Smooth muscle cell (in vitro differentiated cells): ENCODE measurements at regions not wholly inside any gene's neighbourhood (a gene's known extent, or its start where the extent isn't known, plus 50 kb on each side); places are given as distances from the start of the nearest gene placed in this dataset.
"Not testable (repeated sequence)": the region's sequence is repeated elsewhere in the genome, so short reads cannot be mapped to it uniquely, and the experiment has no call there.

Experiments
- DNase-seq: peaks from one replicate; lab custom pipeline; 2025; ENCODE audit not compliant: unreplicated experiment; lab: John Stamatoyannopoulos, UW
- H2AFZ ChIP-seq: fragments of 200-600 bp; sonication (generic); 2 replicates; pipeline ENCODE4 v1.6.0; 2016; ENCODE audit warnings: antibody characterized with exemption, low read depth, mild to moderate bottlenecking
- H3F3A ChIP-seq: fragments of 200-600 bp; sonication (generic); 2 replicates; pipeline ENCODE4 v1.6.0; 2017; ENCODE audit warnings: antibody characterized with exemption, low read depth
- H3K27ac ChIP-seq: fragments of 200-600 bp; sonication (generic); 2 replicates; pipeline ENCODE4 v1.5.1; 2016; ENCODE audit warnings: low read depth, mild to moderate bottlenecking
- H3K27me3 ChIP-seq: fragments of 200-600 bp; sonication (generic); 2 replicates; pipeline ENCODE4 v1.6.1; 2016; ENCODE audit warnings: low read depth, mild to moderate bottlenecking
- H3K36me3 ChIP-seq: fragments of 200-600 bp; sonication (generic); 2 replicates; pipeline ENCODE4 v1.5.1; 2016; ENCODE audit warnings: low read depth
- H3K4me1 ChIP-seq: fragments of 200-600 bp; sonication (generic); 2 replicates; pipeline ENCODE4 v1.5.1; 2016; ENCODE audit warnings: low read depth
- H3K4me2 ChIP-seq: fragments of 200-600 bp; sonication (generic); 2 replicates; pipeline ENCODE4 v1.6.0; 2016; ENCODE audit warnings: mild to moderate bottlenecking
- H3K4me3 ChIP-seq: fragments of 200-600 bp; sonication (generic); 2 replicates; pipeline ENCODE4 v1.5.1; 2016; ENCODE audit warnings: mild to moderate bottlenecking
- H3K79me2 ChIP-seq: fragments of 200-600 bp; sonication (generic); 2 replicates; pipeline ENCODE4 v1.6.0; 2016; ENCODE audit warnings: low read depth, mild to moderate bottlenecking
- H3K9ac ChIP-seq: fragments of 200-600 bp; sonication (generic); 2 replicates; pipeline ENCODE4 v1.6.0; 2016; ENCODE audit warnings: low read depth
- H3K9me3 ChIP-seq: fragments of 200-600 bp; sonication (generic); replicated peaks from 2 replicates; pipeline ENCODE4 v1.5.1; 2016; ENCODE audit warnings: low read depth
- H4K20me1 ChIP-seq: fragments of 200-600 bp; sonication (generic); 2 replicates; pipeline ENCODE4 v1.6.0; 2016; ENCODE audit warnings: low read depth
- WGBS: methylation state at CpG from one replicate; pipeline ENCODE4 v1.1.7; 2016; ENCODE audit warnings: low lambda C conversion rate; 5-methylcytosine and 5-hydroxymethylcytosine counted together
- TF ChIP-seq, protein P1 (sequence below): fragments of 200-600 bp; sonication (generic); IDR thresholded peaks from 2 replicates; pipeline ENCODE4 v1.5.1; 2017; ENCODE audit warnings: borderline replicate concordance, mild to moderate bottlenecking, antibody characterized with exemption; ENCODE audit not compliant: insufficient read depth, poor library complexity, severe bottlenecking

DNA sequence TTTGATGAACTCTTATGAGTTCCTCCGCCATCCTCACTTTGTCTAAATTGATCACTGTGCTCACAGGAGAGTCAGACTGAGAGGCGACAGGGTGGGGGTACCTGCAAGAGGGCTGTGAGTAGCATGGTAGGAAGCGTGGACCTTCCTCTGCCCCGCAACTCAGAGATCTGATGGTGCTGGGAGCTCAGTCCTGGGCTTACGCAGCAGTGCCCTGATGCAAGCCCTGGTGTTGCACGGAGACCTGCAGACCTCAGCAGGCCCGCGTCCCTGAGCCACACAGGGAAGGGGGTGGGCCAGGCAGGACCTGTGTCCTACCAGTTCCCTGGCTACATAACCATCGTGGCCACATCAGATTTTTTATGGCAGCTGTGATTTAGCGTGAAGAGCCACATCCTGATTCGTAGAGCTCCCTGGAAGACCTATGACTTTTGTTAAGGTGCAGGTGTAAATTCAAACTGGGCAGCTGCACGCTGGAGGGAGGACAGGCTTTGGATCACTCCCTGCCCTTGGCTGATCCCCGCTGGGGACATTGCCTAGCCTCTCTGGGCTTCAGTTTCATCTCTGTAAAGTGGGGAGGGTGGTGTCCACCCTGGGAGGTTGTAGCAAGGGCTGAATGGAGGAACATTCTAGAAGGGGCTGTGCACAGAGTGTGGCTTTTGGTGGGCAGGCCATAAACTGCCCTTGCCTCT, 176.1 kb downstream of the KLF13 start:
- H3K9ac ChIP-seq, result no peak overlapping the region
- no peaks in the 10 kb centered on the region for H3K27me3 ChIP-seq
- DNase-seq, result no peak
- H3K79me2 ChIP-seq, result no peaks in the 10 kb centered on the region
- WGBS, result 93% methylated on average over 13 of the region's 13 CpGs
- no peak overlapping the region for H3K4me3 ChIP-seq
- H3K4me1 ChIP-seq, result no peaks in the 10 kb centered on the region
- no peak overlapping the region for H2AFZ ChIP-seq
- no peak overlapping the region for H3K4me2 ChIP-seq
- TF ChIP-seq, protein P1, sequence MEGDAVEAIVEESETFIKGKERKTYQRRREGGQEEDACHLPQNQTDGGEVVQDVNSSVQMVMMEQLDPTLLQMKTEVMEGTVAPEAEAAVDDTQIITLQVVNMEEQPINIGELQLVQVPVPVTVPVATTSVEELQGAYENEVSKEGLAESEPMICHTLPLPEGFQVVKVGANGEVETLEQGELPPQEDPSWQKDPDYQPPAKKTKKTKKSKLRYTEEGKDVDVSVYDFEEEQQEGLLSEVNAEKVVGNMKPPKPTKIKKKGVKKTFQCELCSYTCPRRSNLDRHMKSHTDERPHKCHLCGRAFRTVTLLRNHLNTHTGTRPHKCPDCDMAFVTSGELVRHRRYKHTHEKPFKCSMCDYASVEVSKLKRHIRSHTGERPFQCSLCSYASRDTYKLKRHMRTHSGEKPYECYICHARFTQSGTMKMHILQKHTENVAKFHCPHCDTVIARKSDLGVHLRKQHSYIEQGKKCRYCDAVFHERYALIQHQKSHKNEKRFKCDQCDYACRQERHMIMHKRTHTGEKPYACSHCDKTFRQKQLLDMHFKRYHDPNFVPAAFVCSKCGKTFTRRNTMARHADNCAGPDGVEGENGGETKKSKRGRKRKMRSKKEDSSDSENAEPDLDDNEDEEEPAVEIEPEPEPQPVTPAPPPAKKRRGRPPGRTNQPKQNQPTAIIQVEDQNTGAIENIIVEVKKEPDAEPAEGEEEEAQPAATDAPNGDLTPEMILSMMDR, result no peak
- H3K9me3 ChIP-seq, result no peaks in the 10 kb centered on the region
- H3K27ac ChIP-seq, result no peak overlapping the region
- H3K36me3 ChIP-seq, result no peaks in the 10 kb centered on the region
- H3F3A ChIP-seq, result no peaks in the 10 kb centered on the region
- H4K20me1 ChIP-seq, result no peaks in the 10 kb centered on the region

DNA sequence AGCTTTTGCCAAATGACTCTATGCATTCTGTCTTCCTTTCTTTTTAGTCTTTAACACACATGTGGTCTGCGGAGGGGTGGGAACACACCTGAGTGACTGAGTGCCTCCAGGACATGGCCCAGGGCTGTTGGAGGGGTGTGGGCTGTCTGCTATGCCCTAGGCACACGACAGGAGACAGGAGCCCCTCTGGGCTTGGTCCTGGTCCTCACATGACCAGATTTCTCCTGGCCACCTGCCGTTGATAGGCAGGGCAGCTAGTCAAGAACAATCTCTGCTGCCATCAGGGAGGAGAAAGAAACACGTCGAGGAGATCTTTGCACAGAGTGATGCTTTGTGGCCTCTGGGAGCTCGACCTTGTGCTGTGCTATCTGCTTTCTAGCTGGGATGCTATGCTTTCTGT, 176.6 kb downstream of the KLF13 start:
- TF ChIP-seq, protein P1, result no peak

DNA sequence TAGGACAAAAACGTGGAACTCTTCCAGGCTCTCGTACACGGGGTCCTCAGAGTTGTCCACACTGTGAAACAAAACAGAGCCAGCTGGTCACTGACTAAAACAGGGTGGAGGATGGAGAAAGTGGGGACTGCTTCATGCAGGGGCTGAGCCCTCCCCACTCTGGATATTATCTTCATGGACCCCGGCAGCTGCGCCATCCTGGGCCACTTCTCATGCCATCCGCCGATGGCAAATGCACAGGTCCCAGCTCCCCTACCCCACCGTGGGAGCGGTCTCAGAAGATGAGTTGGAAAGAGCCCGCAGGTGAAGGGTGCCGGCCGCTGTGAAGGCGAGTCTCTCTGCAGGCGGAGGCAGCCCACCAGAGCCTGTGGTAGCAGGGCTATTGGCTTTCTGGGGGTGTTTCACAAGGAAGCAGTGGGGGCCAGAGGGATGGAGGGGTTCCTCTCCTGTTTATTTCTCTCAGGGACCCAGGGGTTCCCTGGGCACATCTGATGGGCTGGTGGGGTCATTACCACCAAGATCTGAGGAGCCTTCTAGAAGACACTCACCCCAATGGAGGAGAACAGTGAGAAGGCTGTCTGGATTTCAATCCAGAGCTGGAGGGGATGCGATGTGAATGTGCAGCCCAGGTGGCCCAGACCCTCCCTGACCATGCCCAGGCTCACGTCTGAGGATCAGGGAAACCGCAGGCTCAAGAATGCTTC, 177.3 kb downstream of the KLF13 start:
- Histone ChIP-seq H3K36me3 (no peaks in the 10 kb centered on the region), H3K9ac (no peak overlapping the region), H3K27ac (no peak overlapping the region), H3F3A (no peaks in the 10 kb centered on the region), H3K27me3 (no peaks in the 10 kb centered on the region), H3K4me1 (no peaks in the 10 kb centered on the region), H3K9me3 (no peaks in the 10 kb centered on the region), H3K79me2 (no peaks in the 10 kb centered on the region), H2AFZ (no peak overlapping the region), H3K4me2 (no peak overlapping the region), H4K20me1 (no peaks in the 10 kb centered on the region), H3K4me3 (no peak overlapping the region)
- 90% methylated on average over 17 of the region's 17 CpGs for whole genome bisulfite sequencing
- TF ChIP-seq, protein P1, result no peak
- DNase-seq, result no peak

More for the DNA sequence above, 176.6 kb downstream of the KLF13 start:
- H3K9ac ChIP-seq, result no peak overlapping the region
- no peaks in the 10 kb centered on the region for H3K4me1 ChIP-seq
- no peaks in the 10 kb centered on the region for H4K20me1 ChIP-seq
- 91% methylated on average over 6 of the region's 6 CpGs for WGBS
- H3K9me3 ChIP-seq, result no peaks in the 10 kb centered on the region
- no peaks in the 10 kb centered on the region for H3F3A ChIP-seq
- no peak overlapping the region for H3K4me3 ChIP-seq
- H3K36me3 ChIP-seq, result no peaks in the 10 kb centered on the region
- H3K79me2 ChIP-seq, result no peaks in the 10 kb centered on the region
- DNase-seq, result no peak
- no peak overlapping the region for H3K4me2 ChIP-seq
- H3K27ac ChIP-seq, result no peak overlapping the region
- H2AFZ ChIP-seq, result no peak overlapping the region
- H3K27me3 ChIP-seq, result no peaks in the 10 kb centered on the region

DNA sequence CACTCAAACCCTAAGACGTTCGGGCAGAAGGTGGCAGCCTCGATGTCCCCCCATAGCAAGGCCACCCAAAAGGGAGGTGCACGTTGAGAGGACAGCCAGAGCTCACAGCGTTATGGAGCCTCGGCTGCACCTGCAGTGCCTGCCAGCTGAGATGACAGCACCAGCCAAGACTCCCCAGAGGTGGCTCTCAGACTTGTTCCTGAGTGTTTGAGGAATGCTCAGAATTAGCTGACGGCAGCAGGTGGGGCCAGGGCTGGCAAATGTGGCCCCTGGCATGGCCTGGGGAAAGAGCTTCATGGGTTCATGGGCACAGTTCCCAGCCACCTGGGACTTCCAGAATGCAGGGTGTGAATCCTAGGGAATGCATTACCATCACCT, 177.8 kb downstream of the KLF13 start:
- TF ChIP-seq, protein P1, result no peak
- H3K4me2 ChIP-seq, result no peak overlapping the region
- DNase-seq, result no peak
- H3K79me2 ChIP-seq, result no peaks in the 10 kb centered on the region
- no peak overlapping the region for H3K4me3 ChIP-seq
- no peaks in the 10 kb centered on the region for H3F3A ChIP-seq
- WGBS, result 83% methylated on average over 7 of the region's 7 CpGs
- H4K20me1 ChIP-seq, result no peaks in the 10 kb centered on the region
- no peaks in the 10 kb centered on the region for H3K4me1 ChIP-seq
- H3K9me3 ChIP-seq, result no peaks in the 10 kb centered on the region
- H3K9ac ChIP-seq, result no peak overlapping the region
- no peaks in the 10 kb centered on the region for H3K27me3 ChIP-seq
- no peak overlapping the region for H3K27ac ChIP-seq
- no peaks in the 10 kb centered on the region for H3K36me3 ChIP-seq
- no peak overlapping the region for H2AFZ ChIP-seq

DNA sequence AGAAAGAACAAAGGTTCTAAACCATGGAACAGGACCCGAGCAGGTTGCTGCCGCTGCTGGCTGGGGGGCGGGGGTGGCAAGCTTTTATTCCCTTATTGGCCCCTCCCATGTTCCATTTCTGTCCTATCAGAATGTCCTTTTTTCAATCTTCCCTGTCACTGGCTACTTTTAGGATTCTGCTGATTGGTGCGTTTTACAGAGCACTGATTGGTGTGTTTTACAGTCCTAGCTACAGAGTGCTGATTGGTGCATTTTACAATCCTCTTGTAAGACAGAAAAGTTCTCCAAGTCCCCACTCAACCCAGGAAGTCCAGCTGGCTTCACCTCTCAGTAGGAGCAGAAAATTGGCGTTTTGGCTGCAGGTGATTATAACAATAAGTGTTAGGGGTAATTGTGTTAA, 180.9 kb downstream of the KLF13 start:
- H3K36me3 ChIP-seq, H4K20me1 ChIP-seq, H3F3A ChIP-seq, H2AFZ ChIP-seq, H3K4me1 ChIP-seq, H3K9me3 ChIP-seq, H3K4me3 ChIP-seq, H3K27ac ChIP-seq, H3K27me3 ChIP-seq, H3K79me2 ChIP-seq, DNase-seq, H3K4me2 ChIP-seq, H3K9ac ChIP-seq: not testable (repeated sequence)
- WGBS, result 91% methylated on average over 5 of the region's 5 CpGs
